ENCODE measurements at regions not wholly inside any gene's neighbourhood (a gene's known extent, or its start where the extent isn't known, plus 50 kb on each side); places are given as distances from the start of the nearest gene placed in this dataset.

DNA sequence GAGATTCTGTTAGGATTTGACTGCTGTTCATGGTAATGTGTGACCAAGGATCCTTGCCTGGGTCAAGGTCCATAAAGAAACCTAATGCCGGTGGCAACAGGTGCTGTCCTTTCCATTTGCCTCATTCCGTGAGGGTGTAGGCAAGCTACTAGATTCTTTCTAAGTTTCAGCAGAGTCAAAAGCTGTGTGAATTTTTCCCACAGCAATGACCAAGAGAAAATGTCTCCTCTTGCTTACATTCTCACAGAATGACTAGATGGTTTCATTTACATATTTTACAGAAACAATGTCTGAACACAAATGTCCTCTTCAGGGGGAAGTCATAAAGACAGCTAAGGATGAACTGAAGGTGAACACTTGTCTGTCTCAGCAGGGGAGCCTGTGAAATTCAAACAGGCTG is 75.3 kb upstream of the SV2C start:
- TF ChIP-seq, protein P1, sequence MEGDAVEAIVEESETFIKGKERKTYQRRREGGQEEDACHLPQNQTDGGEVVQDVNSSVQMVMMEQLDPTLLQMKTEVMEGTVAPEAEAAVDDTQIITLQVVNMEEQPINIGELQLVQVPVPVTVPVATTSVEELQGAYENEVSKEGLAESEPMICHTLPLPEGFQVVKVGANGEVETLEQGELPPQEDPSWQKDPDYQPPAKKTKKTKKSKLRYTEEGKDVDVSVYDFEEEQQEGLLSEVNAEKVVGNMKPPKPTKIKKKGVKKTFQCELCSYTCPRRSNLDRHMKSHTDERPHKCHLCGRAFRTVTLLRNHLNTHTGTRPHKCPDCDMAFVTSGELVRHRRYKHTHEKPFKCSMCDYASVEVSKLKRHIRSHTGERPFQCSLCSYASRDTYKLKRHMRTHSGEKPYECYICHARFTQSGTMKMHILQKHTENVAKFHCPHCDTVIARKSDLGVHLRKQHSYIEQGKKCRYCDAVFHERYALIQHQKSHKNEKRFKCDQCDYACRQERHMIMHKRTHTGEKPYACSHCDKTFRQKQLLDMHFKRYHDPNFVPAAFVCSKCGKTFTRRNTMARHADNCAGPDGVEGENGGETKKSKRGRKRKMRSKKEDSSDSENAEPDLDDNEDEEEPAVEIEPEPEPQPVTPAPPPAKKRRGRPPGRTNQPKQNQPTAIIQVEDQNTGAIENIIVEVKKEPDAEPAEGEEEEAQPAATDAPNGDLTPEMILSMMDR (IDR thresholded peaks at IDR 0.05): no peak
- no peak for TF ChIP-seq POLR2A (IDR thresholded peaks at IDR 0.05)
